ENCODE measurements at regions not wholly inside any gene's neighbourhood (a gene's known extent, or its start where the extent isn't known, plus 50 kb on each side); places are given as distances from the start of the nearest gene placed in this dataset.

- no peaks in the 10 kb centered on the region for H3K27me3 Mint-ChIP-seq
- ChIA-PET POLR2A (interaction anchor here (1.0 to 1.3 kb wide), 2 partner anchors 11 to 15 kb away, joined by 3 to 4 read pairs; no protein-coding TSS in a partner anchor), CTCF (interaction anchor here (0.8 to 1.1 kb wide), 2 partner anchors 64 to 202 kb away, joined by 3 read pairs; partner anchors contain the start of gene TRIB2)
- H3K4me1 Mint-ChIP-seq (ENCODE audit: low read depth) = peaks cover 40% of the 10 kb centered on the region
- H3K27ac Mint-ChIP-seq = no peak overlapping the region
- intact Hi-C loops (cut with micrococcal nuclease) = no loop called here
- ATAC-seq (no peak), DNase-seq (no peak)
- no peak overlapping the region for H3K4me3 Mint-ChIP-seq
- H3K36me3 Mint-ChIP-seq (ENCODE audit: low read depth) = peaks cover 5% of the 10 kb centered on the region
- H3K9me3 Mint-ChIP-seq = peaks cover 8% of the 10 kb centered on the region
- no peak for TF ChIP-seq CTCF (IDR thresholded peaks at IDR 0.05)
Observed at GRCh38 chr2:12514168-12514567, 202.6 kb upstream of the TRIB2 start.

- no peak overlapping the region for H3K4me3 Mint-ChIP-seq
- peaks cover 4% of the 10 kb centered on the region for H3K9me3 Mint-ChIP-seq
- DNase-seq = peak; percentile 52
- no peaks in the 10 kb centered on the region for H3K27me3 Mint-ChIP-seq
- CTCF ChIA-PET = interaction anchor here (1.1 kb wide), 1 partner anchor 63 kb away, joined by 3 read pairs; no protein-coding TSS in a partner anchor
- ATAC-seq = peak; percentile 92
- no peak for TF ChIP-seq CTCF (IDR thresholded peaks at IDR 0.05)
- H3K27ac Mint-ChIP-seq = peak overlapping the region; percentile 4
- intact Hi-C loops (cut with micrococcal nuclease) = no loop called here
- POLR2A ChIA-PET = interaction anchor here (1.0 kb wide), 1 partner anchor 16 kb away, joined by 3 read pairs; no protein-coding TSS in a partner anchor
- peaks cover 40% of the 10 kb centered on the region for H3K4me1 Mint-ChIP-seq (ENCODE audit: low read depth)
- H3K36me3 Mint-ChIP-seq (ENCODE audit: low read depth) = peaks cover 1% of the 10 kb centered on the region
Observed at GRCh38 chr2:12514631-12515437, 201.9 kb upstream of the TRIB2 start.

- peaks cover 4% of the 10 kb centered on the region for H3K9me3 Mint-ChIP-seq
- DNase-seq = no peak
- H3K4me1 Mint-ChIP-seq (ENCODE audit: low read depth) = peaks cover 36% of the 10 kb centered on the region
- no peak overlapping the region for H3K4me3 Mint-ChIP-seq
- CTCF ChIA-PET = no interaction called here
- POLR2A ChIA-PET = no interaction called here
- no peak overlapping the region for H3K27ac Mint-ChIP-seq
- no peak for ATAC-seq
- TF ChIP-seq CTCF (IDR thresholded peaks at IDR 0.05) = no peak
- intact Hi-C loops (cut with micrococcal nuclease) = no loop called here
- no peaks in the 10 kb centered on the region for H3K36me3 Mint-ChIP-seq (ENCODE audit: low read depth)
- no peaks in the 10 kb centered on the region for H3K27me3 Mint-ChIP-seq
Observed at GRCh38 chr2:12515871-12516270, 200.9 kb upstream of the TRIB2 start.

GRCh38 chr2:12533337-12534005 is 183.3 kb upstream of the TRIB2 start:
- Mint-ChIP-seq H3K27ac (no peak overlapping the region), H3K27me3 (no peaks in the 10 kb centered on the region), H3K36me3 (ENCODE audit: low read depth) (no peaks in the 10 kb centered on the region), H3K4me3 (no peak overlapping the region), H3K9me3 (no peaks in the 10 kb centered on the region), H3K4me1 (ENCODE audit: low read depth) (peaks cover 18% of the 10 kb centered on the region)
- DNase-seq (no peak), ATAC-seq (no peak)
- POLR2A ChIA-PET = no interaction called here
- CTCF ChIA-PET = no interaction called here
- intact Hi-C loops (cut with micrococcal nuclease) = no loop called here
- no peak for TF ChIP-seq CTCF (IDR thresholded peaks at IDR 0.05)

Data from activated CD8-positive, alpha-beta T cell treated with anti-CD3 and anti-CD28 coated beads for 36 hours (primary cell).